Muscle of back (tissue), 3 donors: ENCODE measurements at regions not wholly inside any gene's neighbourhood (a gene's known extent, or its start where the extent isn't known, plus 50 kb on each side); places are given as distances from the start of the nearest gene placed in this dataset.
"Not testable (repeated sequence)": the region's sequence is repeated elsewhere in the genome, so short reads cannot be mapped to it uniquely, and the experiment has no call there.

Source experiments
- DNase-seq, 3 donors: peaks; one replicate each; pipeline versions ENCODE4 v3.0.0 to v3.0.0-alpha.2; 2013

GRCh38 chr14:99995700-99996356 is 69.4 kb upstream of the EVL start:
- DNase-seq, result peak in 2 of 3 donors; percentile 28 to 40

- no peak for DNase-seq
Observed at GRCh38 chr14:99996951-99997571, 68.2 kb upstream of the EVL start.

- DNase-seq, result not testable (repeated sequence)
Observed at GRCh38 chr14:100000398-100000797, 64.8 kb upstream of the EVL start.

- DNase-seq, result no peak
Observed at GRCh38 chr14:100004392-100004791, 60.8 kb upstream of the EVL start.

GRCh38 chr14:100007254-100007653 is 58.0 kb upstream of the EVL start:
- no peak for DNase-seq

- DNase-seq, result not testable (repeated sequence)
Observed at GRCh38 chr14:100009802-100010201, 55.4 kb upstream of the EVL start.

- no peak for DNase-seq
Observed at GRCh38 chr14:100010679-100011078, 54.5 kb upstream of the EVL start.

- no peak for DNase-seq
Observed at GRCh38 chr14:100011628-100012325, 53.4 kb upstream of the EVL start.

- DNase-seq, result no peak
Observed at GRCh38 chr14:100012478-100013327, 52.5 kb upstream of the EVL start.

GRCh38 chr14:100015251-100015655 is 50.0 kb upstream of the EVL start:
- no peak for DNase-seq
